HG03520 (cell line): ENCODE measurements at regions not wholly inside any gene's neighbourhood (a gene's known extent, or its start where the extent isn't known, plus 50 kb on each side); places are given as distances from the start of the nearest gene placed in this dataset.

Source experiments
- ATAC-seq: cut with Tn5 transposase; IDR thresholded peaks from one replicate; pipeline ENCODE4 v1.9.1; 2021; ENCODE audit warnings: mild to moderate bottlenecking, moderate library complexity; ENCODE audit not compliant: unreplicated experiment

DNA sequence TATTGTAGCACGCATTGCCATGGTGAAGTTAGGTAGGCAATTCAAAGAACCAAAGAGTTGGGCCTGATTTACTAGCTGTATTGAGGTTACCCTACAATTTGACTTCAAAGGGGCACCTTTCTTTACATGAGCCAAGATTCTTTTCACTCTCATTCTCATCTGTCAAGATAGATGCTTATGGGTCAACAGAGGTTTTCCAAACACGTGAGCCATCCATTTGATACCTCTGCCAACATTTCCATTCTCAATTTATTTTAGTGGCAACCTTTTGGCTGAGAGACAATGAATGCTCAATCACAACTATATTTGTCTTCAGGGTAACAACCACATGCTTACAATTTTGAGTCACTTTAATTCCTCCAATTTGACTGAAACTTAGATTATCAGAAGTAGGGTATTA lies 370.6 kb upstream of the CDH20 start:
- no peak for ATAC-seq

DNA sequence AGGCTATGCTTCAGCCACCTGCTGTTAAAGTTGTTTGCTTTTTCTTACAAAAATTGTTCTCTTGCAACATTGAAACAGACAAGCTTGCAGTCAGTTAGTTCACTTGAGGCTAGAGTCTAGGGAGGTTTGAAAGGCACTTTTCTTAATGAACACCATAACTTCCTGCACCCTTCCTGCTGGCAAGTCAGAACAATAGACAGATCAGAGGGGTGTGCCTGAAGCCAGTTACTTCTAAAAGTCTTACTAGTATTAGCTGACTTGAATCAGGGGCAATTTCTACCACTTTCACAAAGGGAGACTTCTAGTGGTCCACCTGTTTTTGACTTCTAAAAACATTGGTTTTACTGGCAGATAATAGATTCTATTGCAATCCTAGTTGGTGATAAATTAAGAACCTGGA lies 367.4 kb upstream of the CDH20 start:
- ATAC-seq = no peak

DNA sequence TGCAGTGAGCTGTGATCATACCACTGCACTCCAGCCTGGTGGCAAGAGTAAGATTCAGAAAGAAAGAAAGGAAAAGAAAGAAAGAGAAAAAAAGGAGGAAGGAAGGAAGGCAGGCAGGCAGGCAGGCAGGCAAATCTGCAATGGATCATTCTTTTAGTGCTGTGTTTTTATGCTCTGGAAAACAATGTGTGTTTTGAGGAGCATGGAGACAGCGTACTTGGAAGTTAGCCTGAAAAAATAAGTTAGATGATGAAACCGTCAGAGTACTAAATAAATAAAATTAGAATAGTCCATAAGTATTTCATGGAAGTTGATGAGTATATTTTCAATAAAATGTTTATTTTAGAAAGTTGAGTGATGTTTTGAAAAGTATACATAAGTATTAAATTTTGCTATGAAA lies 366.4 kb upstream of the CDH20 start:
- ATAC-seq = no peak

DNA sequence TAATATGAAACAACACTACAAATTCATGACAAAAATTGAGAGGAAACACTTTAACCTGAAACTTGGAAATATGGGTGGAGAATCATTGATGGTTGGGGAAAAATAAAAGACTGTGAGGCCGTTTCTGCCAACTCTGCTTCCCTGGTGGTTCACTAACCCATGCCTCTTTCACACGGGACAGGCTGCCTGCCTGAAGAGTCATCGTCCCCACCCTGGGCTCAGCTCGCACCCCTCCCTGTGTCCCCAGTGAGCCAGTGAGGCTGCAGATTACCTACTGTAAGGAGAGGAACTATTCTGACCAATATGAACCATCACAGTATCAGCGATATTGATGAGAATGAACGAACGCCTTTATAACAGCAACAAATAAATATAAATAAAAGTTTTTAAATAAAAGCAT lies 357.8 kb upstream of the CDH20 start:
- no peak for ATAC-seq

DNA sequence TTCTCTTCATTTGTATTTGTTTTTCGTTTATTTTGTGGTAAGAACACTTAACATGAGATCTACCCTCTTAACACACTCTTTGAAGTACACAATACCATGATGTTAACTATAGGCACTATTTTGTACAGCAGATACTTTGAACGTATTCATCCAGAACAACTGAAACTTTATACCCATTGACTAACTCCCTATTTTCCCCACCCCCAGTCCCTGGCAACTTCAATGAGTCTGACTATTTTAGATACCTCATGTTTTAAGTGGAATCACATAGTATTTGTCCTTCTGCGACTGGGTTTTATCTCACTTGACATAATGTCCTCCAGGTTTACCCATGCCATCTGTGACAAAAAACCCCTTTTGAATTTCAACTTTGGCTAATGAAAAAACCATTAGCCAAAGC lies 356.3 kb upstream of the CDH20 start:
- no peak for ATAC-seq

DNA sequence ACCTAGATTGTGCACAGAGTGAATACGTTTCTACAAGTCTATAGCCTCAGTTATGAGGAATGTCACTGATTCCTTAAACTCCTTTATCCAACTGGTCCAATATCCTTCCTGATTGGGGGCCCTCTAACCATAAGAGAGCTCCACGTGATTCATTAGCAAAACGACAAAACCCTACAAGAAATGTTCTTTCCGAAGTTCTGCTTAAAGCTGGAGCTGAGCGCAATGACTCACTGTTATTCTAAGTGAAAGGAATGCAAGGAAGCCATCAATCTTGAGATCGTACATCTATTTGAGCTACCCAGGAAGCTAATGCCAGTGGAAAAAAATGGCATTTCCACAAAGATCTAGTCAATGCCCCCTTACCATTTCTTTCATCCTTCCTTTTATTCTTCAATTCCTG lies 354.9 kb upstream of the CDH20 start:
- no peak for ATAC-seq

DNA sequence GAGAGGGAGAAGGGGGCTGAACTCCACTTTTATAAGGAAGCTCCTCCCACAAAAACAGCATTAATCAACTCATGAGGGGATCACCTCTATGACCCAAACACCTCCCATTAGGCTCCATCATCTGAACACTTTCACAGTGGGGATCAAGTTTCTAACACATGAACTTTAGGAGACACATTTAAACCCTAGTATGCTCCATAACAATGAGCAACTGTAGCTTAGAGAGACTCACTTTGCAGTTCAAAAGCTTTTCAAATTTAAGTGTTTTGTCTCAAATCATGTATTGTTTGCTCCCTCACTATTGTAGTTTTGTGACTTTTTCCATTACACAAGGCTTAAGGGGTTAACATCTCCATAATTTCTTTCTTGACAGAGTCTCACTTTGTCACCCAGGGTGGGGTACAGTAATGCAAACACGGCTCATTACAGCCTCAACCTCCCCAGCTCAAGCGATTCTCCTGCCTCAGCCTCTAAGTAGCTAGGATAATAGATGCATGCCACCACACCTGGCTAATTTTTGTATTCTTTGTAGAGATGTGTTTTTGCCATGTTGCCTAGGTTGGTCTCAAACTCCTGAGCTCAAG lies 352.7 kb upstream of the CDH20 start:
- ATAC-seq = no peak

DNA sequence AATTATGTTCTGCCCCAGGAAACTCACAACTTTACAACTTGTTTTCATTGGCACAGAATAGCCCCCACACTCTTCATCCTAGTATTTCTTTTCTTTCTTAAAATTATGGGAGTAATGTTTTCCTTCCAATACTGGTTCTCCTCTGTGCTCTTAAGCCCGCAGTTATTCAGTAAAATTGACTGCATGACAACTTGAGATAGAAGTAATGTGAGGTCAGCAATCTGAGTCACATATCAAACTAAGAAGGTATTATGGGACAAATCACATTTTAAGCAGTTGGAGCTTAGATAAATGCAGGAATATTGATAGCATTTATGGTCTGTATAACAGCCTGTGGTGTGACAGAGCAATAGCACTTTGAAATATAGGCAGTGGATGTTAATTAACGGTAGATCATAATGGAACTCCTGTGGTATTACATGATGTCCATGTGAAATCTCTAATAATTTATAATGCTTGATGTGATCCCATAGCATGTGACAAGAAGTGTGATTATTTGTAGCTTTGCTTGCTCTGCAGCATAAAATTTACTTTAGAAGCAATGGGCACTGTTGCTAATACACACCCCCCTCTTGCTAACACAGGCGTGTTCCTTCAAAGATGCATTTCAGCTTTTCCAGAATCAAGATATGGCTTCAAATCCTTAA lies 351.4 kb upstream of the CDH20 start:
- no peak for ATAC-seq

DNA sequence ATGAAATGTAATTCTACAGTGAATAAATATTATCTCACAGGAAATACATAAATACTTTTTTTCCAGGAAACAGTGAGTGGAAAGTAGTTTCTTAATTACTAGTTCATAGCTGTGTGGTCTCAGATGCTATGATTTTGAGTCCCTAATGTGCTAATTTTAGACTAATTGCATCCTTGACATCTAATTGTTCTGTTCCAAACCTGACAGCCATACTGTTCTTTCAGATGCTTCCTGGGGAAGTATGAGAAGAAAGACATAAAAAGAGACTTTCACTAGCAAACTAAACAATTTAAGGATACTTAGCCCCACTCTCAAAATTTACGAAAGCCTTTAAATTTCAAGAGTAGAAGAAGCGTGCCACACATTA lies 350.9 kb upstream of the CDH20 start:
- no peak for ATAC-seq

DNA sequence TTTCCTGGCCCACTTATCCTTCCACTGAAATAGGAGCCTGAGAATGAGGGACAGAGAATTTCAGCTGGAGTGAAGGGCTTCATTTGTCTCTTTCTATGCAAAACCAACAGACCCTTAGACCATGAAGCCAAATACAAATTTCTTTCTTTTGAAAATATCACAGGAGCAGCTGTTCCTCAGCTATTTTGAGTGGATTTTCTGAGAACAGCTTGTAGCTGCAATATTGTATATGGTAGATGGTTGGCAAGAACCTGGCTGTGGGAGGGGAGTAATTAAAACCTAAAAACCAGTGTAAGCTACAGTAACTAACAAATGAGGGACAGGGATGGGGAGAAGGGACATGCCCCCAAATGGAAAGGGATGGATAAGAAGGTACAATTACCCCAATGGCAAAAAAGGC lies 350.3 kb upstream of the CDH20 start:
- ATAC-seq = no peak

DNA sequence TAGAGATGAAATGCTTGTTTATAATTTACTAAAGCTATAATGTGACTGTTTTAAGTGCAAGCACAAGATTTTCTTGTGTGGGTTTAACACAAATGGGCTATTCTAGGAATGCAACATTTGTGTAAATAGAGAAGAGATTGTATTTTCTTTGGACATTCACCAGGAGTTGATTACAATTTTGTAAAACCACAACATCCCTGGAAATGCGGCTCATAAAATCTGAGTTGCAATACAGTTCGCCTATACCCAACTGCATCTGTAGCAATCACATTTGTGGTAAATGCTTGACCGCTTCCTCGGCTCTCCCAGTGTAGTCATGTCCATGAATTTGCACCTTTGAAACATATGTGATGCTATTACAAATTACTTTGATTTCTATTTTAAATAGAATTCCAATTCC lies 348.7 kb upstream of the CDH20 start:
- ATAC-seq = no peak

DNA sequence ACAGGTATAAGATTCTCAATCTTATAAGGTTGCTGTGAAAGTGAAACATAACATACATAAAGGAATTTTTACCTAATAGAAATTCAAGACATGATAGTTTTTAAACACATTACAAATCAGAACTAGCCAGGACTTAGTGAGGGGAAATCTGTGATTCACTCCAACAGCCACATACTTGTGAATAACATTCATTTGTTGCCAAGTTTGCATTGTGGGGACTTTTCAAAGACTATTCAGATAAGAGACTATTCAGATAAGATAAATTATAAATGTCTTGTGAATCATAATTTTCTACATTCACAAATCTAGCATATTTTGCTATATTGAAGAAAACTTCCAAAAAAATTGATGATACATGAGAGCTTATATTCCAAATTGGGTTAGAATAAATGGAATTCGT lies 345.3 kb upstream of the CDH20 start:
- ATAC-seq = no peak

DNA sequence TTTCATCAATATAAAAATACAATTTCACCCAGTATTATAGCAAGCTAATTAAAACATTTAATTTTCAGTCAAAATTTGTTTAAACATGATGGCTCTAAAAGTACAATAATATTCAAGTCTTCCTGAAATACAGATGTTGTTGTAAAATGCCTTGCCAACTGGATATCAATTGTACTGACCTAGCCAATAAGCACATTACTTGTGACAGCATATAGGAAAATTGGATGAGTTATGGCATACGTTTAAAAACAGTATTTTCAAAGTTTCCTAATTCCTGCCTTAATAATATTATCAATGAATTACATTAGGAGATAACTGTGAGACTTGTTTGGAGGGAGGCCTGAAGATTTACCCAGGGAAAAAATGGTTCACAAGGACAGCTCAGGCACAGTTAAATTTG lies 336.9 kb upstream of the CDH20 start:
- no peak for ATAC-seq

DNA sequence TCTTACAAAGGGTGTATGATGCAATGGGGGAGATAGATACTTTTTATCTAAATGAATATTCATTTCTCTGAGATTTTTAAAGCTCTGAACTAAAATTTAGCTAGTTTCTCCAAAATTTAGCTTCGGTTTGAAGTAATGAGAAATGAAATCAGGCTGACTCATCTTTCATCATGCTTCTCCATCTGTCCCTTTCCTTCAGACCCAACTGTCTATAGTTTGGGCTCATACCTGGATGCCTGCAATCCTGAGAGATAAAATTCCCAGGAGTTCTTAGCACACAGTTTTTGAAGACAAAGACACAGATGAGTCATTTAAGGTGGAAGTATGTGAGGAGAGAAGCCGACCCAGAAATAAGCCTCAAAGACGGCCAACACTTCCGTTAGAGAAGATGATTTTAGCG lies 336.4 kb upstream of the CDH20 start:
- no peak for ATAC-seq

DNA sequence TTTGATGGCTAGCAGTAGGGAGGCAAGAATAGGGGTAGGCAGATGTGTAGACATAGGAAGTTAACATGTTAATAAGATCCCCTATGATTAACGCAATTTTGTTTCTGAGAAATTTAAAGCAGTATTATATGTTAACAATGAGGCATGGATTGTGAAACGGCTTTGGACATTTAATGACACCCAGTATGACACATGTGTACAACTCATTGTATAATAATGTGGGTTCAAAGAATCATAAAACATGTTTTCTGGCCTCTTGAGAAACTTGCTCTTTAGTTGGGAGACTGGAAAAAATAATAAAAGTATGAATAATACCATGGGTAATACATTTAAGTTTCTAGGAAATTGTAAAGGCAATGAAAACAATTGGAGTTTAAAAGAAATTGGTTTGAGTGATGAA lies 332.1 kb upstream of the CDH20 start:
- ATAC-seq = no peak

DNA sequence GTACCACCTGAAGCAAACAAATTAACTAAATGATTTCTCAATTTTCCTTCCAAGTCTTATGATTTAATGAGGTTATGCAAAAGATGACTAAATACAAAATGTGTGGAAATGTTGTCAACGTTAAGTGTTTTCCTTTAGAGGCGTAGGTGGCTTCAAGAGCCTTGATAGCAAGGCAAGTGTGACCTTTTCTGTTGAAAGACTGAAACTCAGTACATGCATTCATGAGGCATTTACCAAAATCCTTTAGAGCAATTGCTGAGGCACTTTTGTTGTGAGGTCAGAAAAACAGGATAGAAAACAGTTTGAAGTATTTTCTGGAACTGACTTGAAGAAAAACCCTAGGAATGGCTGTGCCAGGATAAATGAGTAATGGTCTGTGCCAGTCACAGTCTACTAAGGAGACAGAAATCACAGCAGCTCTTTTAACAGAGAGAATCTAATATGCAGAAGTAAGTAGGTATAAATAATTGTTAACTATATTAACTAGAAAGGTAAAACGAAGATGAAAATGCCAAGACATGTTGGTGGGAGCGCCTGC lies 326.5 kb upstream of the CDH20 start:
- no peak for ATAC-seq

DNA sequence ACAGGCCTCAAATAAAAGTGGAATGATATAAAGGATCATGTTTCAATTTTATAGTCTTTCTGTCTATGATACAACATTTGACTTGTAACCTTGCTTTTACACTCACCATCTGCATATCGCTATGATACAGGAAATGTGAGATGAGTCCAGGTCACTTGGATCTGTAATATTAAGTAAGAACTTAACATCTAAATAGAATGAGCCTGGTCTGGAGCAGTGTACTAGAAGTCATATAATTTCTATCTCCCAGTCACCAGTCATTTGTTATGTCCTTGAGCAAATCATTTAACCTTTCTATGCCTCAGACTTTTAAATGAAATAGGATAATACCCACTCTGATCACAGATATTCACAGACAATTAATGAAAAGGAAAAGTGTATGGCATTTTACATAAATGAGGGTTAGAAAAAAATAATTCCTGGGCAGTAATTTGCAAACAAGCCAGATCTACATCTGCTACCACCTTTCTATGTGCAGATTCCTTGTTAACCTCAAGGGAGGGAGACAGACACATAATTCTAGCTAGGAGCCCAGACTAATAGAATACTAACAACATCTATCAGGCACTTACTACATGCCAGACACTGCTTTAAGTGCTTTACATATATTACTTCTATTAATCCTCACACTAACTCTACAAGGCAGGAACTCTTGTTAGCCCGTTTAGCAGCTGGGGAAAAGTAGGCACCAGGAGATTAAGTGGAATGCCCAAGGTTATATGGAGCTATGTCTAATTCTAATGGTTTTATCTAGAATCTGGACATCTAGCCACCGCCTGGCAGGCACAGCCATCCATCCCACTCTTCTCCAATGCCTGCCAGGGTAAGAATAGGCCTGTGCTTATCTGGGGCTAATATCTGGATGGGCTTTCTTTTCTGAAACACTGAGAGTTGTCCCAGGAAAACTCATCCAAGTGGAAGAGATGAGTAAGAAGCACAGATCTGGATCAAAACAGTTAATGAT lies 313.6 kb upstream of the CDH20 start:
- no peak for ATAC-seq

DNA sequence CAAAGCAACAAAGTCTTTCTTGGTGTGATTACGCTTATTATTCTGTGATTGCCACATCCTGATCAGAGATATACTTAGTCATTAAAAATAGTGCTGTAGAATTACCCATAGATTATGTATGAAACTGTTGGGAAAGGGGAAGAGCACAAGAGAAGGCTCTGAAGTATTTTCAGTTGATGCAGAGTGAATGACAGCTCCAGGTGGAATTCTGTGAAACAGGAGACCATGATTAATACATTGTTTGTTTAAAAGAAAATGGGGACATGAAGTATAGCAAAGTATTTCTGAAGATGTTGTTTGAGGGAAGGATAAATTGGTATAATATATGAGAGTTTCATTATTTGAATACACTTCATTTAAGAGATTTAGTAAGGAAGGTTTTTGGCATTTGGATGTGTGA lies 307.6 kb upstream of the CDH20 start:
- ATAC-seq = no peak

DNA sequence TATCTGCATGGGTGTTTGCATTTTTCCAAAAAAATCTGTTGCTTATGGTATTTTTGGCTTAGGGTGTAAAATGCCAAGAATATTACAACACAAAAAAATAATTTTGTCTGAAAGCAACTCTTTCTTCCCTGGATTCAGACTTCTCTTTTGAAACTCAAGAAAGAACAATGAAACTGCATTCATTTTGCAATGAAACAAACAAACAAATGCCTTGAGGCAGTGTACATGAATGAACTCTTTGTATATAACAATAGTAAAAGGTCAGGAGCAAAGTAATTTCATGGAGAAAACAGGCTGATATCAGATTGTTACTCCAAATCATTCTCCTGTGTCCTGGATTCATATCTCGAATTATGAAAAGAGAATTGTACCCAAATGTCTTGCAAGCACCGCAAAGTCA lies 301.6 kb upstream of the CDH20 start:
- ATAC-seq = no peak

DNA sequence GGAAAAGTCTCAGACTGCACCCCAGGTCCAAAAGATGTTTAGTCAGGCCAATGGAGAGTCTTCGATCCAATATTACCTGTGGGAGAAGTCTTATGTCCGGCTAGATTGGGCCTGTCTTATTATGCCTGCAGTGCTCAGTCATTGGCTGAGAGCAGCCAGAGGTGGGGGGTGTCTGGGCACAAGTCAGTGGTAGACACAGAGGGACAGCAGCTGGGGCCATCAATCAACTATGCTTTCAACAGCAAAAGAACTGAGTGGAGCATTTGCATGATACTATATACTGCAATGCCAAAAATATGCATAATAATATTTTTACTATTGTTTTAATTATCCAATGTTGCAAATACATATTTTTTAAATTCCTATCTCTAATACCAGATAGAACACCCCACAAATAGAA lies 298.6 kb upstream of the CDH20 start:
- ATAC-seq = no peak

DNA sequence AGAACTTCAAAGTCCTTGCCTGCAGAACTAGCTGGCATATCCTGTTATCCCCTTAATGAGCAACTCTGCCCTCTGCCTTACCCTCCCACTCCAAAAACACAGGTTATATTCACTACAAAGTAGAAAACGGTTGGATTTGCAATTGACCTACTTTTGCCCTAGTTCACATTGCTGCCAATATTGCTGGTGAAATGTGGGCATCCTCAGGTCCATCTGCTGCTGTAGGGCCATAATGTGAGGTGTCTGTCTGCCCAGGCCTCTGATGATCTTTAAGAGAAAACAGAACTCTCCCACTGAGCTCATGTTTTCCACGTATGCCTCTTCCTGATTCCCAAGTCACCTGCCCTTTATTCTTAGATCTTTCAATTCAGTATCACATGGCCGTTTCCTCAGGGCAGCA lies 294.0 kb upstream of the CDH20 start:
- ATAC-seq = no peak

DNA sequence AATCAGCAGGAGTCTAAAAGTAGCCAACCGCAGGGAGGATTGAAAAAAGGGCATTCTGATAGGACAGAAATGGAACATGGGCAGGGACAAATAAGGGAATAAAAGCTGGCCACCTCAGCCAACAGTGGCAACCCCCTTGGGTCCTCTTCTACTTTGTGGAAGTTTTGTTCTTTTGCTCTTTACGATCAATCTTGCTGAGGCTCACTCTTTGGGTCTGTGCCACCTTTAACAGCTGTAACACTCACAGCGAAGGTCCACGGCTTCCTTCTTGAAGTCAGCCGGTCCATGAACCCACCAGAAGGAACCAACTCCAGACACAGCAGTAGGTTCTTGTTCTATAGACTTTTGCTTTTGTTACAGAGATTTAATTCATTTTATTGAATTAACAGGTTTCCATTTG lies 285.4 kb upstream of the CDH20 start:
- no peak for ATAC-seq
